GM18868 (cell line): ENCODE measurements at regions not wholly inside any gene's neighbourhood (a gene's known extent, or its start where the extent isn't known, plus 50 kb on each side); places are given as distances from the start of the nearest gene placed in this dataset.

Experiments used
- ATAC-seq: cut with Tn5 transposase; IDR thresholded peaks from one replicate; pipeline ENCODE4 v1.9.1; 2021; ENCODE audit warnings: mild to moderate bottlenecking, moderate library complexity; ENCODE audit not compliant: unreplicated experiment

DNA sequence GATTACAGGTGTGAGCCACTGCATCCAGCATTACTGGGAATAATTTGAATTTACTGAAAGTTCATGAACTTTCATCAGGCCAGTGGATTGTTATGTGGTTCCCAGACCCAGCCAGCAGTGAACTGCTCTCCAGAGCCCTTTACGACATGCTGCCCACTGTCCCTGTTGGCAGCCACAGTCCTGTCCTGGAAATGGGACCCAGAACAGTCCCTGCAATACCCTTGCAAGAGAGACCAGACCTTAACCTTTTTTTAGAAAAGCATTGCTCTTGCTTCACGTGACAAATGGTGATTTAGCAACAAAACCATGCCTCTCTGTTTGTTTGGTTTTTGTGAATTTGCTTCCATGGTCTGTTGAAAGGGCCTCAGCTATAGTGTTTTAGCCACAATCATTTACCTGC is 367.3 kb upstream of the C2CD4B start:
- ATAC-seq: no peak

DNA sequence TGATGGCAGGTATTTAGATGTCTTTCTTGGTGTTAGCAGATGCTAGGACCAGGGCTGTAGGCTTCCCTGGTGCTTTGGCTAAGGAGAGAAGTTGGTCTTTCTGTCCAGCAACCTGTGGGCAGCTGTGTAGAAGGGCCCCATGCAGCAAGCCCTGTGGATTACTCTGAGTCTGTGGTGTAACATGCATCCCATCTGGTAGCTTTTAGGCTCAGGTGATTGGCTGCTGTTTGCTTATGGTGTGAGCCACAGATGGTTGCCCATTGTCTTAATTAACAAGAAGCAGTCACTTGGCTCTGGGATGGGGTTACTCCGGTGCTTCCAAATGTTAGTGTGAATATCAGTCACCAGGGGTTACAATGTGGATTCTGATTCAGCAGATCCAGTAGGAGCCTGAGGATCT is 368.6 kb upstream of the C2CD4B start:
- no peak for ATAC-seq

DNA sequence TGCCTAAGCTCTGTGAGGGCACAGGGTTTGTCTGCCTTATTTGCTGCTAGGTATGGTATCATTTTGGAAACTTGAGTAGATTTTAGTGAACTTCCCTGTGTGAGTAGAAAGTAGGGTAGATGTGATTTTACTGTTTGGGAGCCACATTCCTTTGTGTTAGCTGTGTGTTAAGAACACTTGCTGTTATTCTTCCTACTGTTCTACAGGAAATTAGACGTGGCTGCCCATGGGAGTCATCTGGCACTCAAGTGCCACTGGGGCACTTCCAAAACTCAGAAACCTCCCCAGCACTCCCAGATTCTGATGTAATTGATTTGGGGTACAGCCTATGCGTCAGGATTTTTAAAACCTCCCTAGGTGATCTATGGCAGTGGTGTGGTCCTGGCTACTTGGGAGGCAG is 369.9 kb upstream of the C2CD4B start:
- no peak for ATAC-seq

- no peak for ATAC-seq
Observed at GRCh38 chr15:62539236-62539635, 374.2 kb upstream of the C2CD4B start.

DNA sequence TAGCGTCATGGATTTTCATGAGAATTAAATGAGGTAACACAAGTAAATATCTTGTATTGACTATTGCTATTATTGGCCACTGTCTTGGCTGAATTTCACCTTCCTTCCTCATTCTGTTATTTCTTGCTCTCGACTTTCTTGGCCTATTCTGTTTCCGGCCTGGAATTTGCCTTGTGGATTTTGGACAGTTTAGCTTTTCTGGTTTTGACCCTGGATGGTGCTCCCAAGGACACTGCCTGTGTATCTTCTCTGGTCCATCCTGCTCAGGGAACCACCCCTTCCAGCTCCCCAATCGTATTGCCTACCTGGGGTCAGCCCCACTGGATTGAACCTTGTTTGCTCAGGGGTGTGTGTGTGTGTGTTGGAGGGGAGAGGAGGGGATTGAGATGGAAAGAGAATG is 376.2 kb upstream of the C2CD4B start:
- no peak for ATAC-seq

GRCh38 chr15:62541846-62542245 is 376.8 kb upstream of the C2CD4B start:
- ATAC-seq: no peak

DNA sequence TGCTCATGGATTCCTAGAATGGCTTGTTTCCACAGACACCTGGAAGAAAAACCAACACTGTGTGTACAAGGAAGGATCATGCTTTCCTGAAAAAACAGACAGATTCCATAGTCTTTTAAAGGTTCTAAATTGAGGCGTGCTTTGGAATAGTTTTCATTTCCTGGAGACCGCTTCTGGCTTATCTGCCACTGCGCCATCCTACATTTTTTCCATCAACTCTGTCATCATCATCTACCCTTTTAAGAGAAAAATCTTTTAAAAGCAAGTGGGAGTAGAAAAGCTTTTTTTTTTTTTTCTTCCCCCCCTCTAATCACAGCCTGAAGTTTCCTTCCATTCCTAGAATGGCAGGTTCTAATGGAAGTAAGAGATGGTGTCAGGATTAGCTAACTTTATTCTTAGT is 379.4 kb upstream of the C2CD4B start:
- no peak for ATAC-seq

- no peak for ATAC-seq
Observed at GRCh38 chr15:62545467-62546227, 380.6 kb upstream of the C2CD4B start.

GRCh38 chr15:62546628-62547027 is 381.5 kb upstream of the C2CD4B start:
- no peak for ATAC-seq

GRCh38 chr15:62547584-62547983 is 382.5 kb upstream of the C2CD4B start:
- no peak for ATAC-seq

- no peak for ATAC-seq
Observed at GRCh38 chr15:62549345-62549970, 384.4 kb upstream of the C2CD4B start.

DNA sequence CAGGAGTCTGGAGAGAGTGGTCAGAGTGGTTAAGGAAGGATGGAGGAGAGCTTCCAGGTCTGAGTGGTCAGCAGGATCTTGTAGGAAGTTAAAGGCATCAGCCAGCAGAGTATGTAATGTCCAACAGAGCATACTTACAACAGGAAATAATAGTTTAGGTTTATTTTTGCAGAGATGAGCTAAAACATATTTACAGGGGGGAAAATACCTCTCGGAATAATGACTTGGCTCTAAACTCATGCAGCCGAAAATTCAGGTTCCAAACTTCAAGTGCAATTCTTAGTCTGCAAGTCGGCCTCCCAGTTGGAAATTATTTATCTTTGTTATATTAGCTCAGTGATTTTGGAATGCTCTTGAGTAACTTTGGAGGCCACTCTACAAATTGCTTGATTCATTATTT is 385.0 kb upstream of the C2CD4B start:
- ATAC-seq: no peak

DNA sequence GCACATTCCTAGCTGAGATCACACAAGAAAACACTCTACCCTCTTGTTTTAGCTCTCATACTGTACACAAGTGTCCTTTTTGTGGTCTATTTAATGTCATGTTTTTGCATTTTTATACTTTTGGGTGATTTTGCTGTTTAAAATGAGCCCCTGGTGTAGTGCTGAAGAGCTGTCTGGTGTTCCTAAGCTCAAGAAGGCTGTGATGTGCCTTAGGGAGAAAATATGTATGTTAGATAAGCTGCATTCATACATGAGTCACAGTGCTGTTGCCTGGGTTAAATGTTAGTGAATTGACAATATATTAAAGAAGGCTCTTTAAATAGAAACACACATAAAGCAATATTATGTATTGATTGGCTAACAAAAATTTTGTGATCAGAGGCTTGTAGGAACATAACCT is 387.4 kb upstream of the C2CD4B start:
- no peak for ATAC-seq

GRCh38 chr15:62553911-62554563 is 389.0 kb upstream of the C2CD4B start:
- ATAC-seq: no peak

- no peak for ATAC-seq
Observed at GRCh38 chr15:62558640-62559380, 393.7 kb upstream of the C2CD4B start.

GRCh38 chr15:62559381-62559733 is 394.3 kb upstream of the C2CD4B start:
- no peak for ATAC-seq

DNA sequence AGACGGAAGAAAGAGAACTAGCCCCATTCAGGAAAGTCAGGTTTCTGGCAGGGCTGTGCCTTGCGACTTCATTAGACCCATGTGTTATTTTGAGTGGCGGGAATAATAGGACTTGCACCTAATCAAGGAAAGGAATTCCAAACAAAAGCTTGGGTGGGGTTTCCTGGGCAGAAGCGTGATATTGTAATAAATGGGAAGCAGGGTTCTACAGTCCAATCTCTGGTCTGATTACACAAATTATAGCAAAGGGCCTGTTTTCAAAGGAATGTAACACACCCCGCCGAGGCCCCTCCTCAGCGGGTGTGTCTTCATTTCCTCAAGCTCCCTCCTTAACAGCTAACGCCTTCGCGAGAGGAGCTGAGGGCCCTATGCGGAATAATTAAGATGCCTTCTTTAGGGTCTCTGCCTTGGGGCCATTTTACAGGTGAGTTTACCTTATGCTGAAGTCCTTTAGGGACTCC is 396.0 kb upstream of the C2CD4B start:
- no peak for ATAC-seq

GRCh38 chr15:62561571-62561970 is 396.5 kb upstream of the C2CD4B start:
- no peak for ATAC-seq

- no peak for ATAC-seq
Observed at GRCh38 chr15:62564886-62565633, 400.0 kb upstream of the C2CD4B start.

GRCh38 chr15:62565634-62566026 is 400.5 kb upstream of the C2CD4B start:
- ATAC-seq: no peak

- ATAC-seq: no peak
Observed at GRCh38 chr15:62566248-62566647, 401.2 kb upstream of the C2CD4B start.
